Pancreas (tissue), 10 donors: ENCODE measurements at regions not wholly inside any gene's neighbourhood (a gene's known extent, or its start where the extent isn't known, plus 50 kb on each side); places are given as distances from the start of the nearest gene placed in this dataset.

Experiments used
- ATAC-seq, 4 donors: fragments of 200-7000 bp; cut with Tn5 transposase; one replicate each; pipeline versions ENCODE4 v1.8.0 to v1.9.1; 2020; ENCODE audit warnings: mild to moderate bottlenecking in 4 of 4, moderate library complexity in 4 of 4
- DNase-seq, 6 donors: peaks; one replicate each; pipeline ENCODE4 v3.0.0-alpha.2; 2020
- FAIRE-seq: peaks from 2 replicates; lab custom pipeline; 2012; peaks lifted over from hg19 to GRCh38; lab: Jason Lieb, UNC
- H3K27ac ChIP-seq, 4 donors: fragments of 200-600 bp; sonication (generic); 1 replicate in 3 of 4; 2 replicates in 1 of 4; pipeline versions ENCODE4 v1.5.0 to v1.8.0; 2020
- H3K27me3 ChIP-seq, 4 donors: fragments of 200-600 bp; one replicate each; pipeline ENCODE4 v1.8.0; 2021
- H3K36me3 ChIP-seq, 3 donors: fragments of 200-600 bp; sonication (generic) in 1 of 3; one replicate each; pipeline versions ENCODE4 v1.5.0 to v1.8.0; 2020 to 2021
- H3K4me1 ChIP-seq, 3 donors: fragments of 200-600 bp; one replicate each; pipeline ENCODE4 v1.8.0; 2021
- H3K4me3 ChIP-seq, 4 donors: fragments of 200-600 bp; sonication (generic) in 2 of 4; one replicate each; pipeline versions ENCODE4 v1.5.0 to v1.8.0; 2020 to 2021
- H3K9me3 ChIP-seq, 4 donors: fragments of 200-600 bp; one replicate each; pipeline ENCODE4 v1.8.0; 2021
- CTCF ChIP-seq, 4 donors: fragments of 200-600 bp; sonication (generic) in 3 of 4; IDR thresholded peaks; one replicate each; pipeline versions ENCODE4 v1.5.0 to v1.8.0; 2021; ENCODE audit warnings: antibody characterized with exemption in 4 of 4
- whole genome bisulfite sequencing, 2 donors: extraction: QIAGEN DNeasy Blood & Tissue Kit; methylation state at CpG; one replicate each; pipeline ENCODE4 v1.1.7; 2013; 5-methylcytosine and 5-hydroxymethylcytosine counted together
- intact Hi-C, 3 donors: fragments of 100-400 bp; cut with DNase I; formaldehyde crosslinking; loops; one replicate each; pipeline versions ENCODE4 v1.11.1 to v1.14.2; 2022
- donor health status: healthy with polysubstance abuse.
- donor health status: DM: no; HTN: no; CAD: no; lungs with moderate emphysema.
- donor health status: DM: no; HTN: no; CAD: no.
- donor health status: control.
- donor health status: control.
- donor health status: Bipolar disorder and iron deficiency.
- donor health status: DM: yes; HTN: yes; CAD: no.
- donor health status: DM: no; HTN: no; CAD: no.
- donor health status: DM: no; HTN: no; CAD: no.
- donor health status: DM: yes; HTN: yes; CAD: no.

GRCh38 chr5:143870362-143870761 is 58.4 kb downstream of the HMHB1 start:
- no peaks in the 10 kb centered on the region for H3K36me3 ChIP-seq
- no peak overlapping the region for H3K4me3 ChIP-seq
- H3K27ac ChIP-seq, result no peak overlapping the region
- TF ChIP-seq CTCF (IDR thresholded peaks at IDR 0.05), result no peak
- ATAC-seq (no peak), DNase-seq (no peak), FAIRE-seq (no peak)
- intact Hi-C loops, result no loop called here
- no peaks in the 10 kb centered on the region for H3K9me3 ChIP-seq
- H3K27me3 ChIP-seq, result no peaks in the 10 kb centered on the region
- H3K4me1 ChIP-seq, result no peaks in the 10 kb centered on the region
- WGBS, 2 donors, result 79 to 81% methylated on average over 1 of the region's 1 CpG

- no peaks in the 10 kb centered on the region for H3K27me3 ChIP-seq
- FAIRE-seq, result no peak
- H3K27ac ChIP-seq, result no peak overlapping the region
- intact Hi-C loops, result no loop called here
- H3K4me1 ChIP-seq, result no peaks in the 10 kb centered on the region
- no peaks in the 10 kb centered on the region for H3K36me3 ChIP-seq
- DNase-seq, result no peak
- TF ChIP-seq CTCF (IDR thresholded peaks at IDR 0.05), result no peak
- whole genome bisulfite sequencing, 2 donors, result 64 to 78% methylated on average over 5 of the region's 5 CpGs
- no peak for ATAC-seq
- H3K9me3 ChIP-seq, result no peaks in the 10 kb centered on the region
- no peak overlapping the region for H3K4me3 ChIP-seq
Observed at GRCh38 chr5:143870871-143871632, 59.1 kb downstream of the HMHB1 start.

DNA sequence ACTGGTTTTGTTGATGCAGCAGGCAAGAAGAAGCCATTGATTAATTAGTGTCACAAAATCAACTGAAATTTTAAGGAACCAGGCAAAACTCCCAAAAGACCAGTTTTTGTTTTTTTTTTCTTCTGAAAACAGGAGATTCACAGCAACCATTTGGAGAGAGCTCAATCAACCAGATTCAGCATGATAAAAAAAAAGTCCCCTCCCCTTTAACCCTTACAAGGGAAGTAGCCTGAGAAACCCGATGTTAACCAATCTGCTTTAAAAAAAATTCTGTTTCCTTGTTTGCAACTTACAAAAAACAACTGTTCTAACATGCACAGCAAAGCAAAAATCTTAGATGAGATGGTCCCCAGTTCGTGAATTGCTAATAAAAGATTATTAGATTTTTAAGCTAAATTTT is 59.7 kb downstream of the HMHB1 start:
- no peaks in the 10 kb centered on the region for H3K9me3 ChIP-seq
- no peaks in the 10 kb centered on the region for H3K27me3 ChIP-seq
- DNase-seq, result no peak
- H3K4me3 ChIP-seq, result no peak overlapping the region
- intact Hi-C loops, result no loop called here
- no peaks in the 10 kb centered on the region for H3K36me3 ChIP-seq
- no peak overlapping the region for H3K27ac ChIP-seq
- no peak for TF ChIP-seq CTCF (IDR thresholded peaks at IDR 0.05)
- 45 to 50% methylated on average over 2 of the region's 2 CpGs for WGBS, 2 donors
- no peaks in the 10 kb centered on the region for H3K4me1 ChIP-seq
- no peak for ATAC-seq
- no peak for FAIRE-seq

- WGBS, 2 donors, result 43 to 47% methylated on average over 4 of the region's 4 CpGs
- intact Hi-C loops, result no loop called here
- no peaks in the 10 kb centered on the region for H3K36me3 ChIP-seq
- no peaks in the 10 kb centered on the region for H3K9me3 ChIP-seq
- DNase-seq, result no peak
- no peaks in the 10 kb centered on the region for H3K27me3 ChIP-seq
- H3K27ac ChIP-seq, result no peak overlapping the region
- H3K4me1 ChIP-seq, result no peaks in the 10 kb centered on the region
- ATAC-seq, result no peak
- TF ChIP-seq CTCF (IDR thresholded peaks at IDR 0.05), result no peak
- H3K4me3 ChIP-seq, result no peak overlapping the region
- FAIRE-seq, result no peak
Observed at GRCh38 chr5:143874312-143874711, 62.4 kb downstream of the HMHB1 start.

GRCh38 chr5:143877196-143877595 is 65.2 kb downstream of the HMHB1 start:
- TF ChIP-seq CTCF (IDR thresholded peaks at IDR 0.05), result no peak
- Histone ChIP-seq H3K4me1 (no peaks in the 10 kb centered on the region), H3K36me3 (no peaks in the 10 kb centered on the region), H3K27me3 (no peaks in the 10 kb centered on the region), H3K4me3 (no peak overlapping the region), H3K27ac (no peak overlapping the region), H3K9me3 (no peaks in the 10 kb centered on the region)
- 87 to 96% methylated on average over 2 of the region's 2 CpGs for WGBS, 2 donors
- DNase-seq, result no peak
- no peak for ATAC-seq
- intact Hi-C loops, result no loop called here
- FAIRE-seq, result no peak
